ENCODE measurements at regions not wholly inside any gene's neighbourhood (a gene's known extent, or its start where the extent isn't known, plus 50 kb on each side); places are given as distances from the start of the nearest gene placed in this dataset.

DNA sequence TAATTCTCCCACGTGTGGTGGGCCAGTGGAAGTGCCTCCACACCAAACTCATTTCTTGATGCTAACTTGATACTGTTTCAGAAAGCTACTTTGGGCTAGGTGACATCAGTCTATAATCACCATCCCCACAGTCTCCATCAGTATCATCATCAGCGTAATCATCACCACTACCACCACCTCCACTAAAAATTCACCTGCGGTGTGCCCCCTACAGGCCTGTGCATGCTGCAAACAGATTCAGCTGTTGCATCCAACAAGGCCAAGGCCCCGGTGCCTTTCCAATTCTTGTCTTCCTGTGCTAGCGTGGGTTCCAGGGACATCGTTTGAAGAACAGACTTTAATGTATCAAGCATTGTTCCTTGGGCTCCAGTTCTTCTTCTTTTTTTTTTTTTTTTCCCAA, 201.3 kb upstream of the EXOC2 start:
- TF ChIP-seq, protein P1, sequence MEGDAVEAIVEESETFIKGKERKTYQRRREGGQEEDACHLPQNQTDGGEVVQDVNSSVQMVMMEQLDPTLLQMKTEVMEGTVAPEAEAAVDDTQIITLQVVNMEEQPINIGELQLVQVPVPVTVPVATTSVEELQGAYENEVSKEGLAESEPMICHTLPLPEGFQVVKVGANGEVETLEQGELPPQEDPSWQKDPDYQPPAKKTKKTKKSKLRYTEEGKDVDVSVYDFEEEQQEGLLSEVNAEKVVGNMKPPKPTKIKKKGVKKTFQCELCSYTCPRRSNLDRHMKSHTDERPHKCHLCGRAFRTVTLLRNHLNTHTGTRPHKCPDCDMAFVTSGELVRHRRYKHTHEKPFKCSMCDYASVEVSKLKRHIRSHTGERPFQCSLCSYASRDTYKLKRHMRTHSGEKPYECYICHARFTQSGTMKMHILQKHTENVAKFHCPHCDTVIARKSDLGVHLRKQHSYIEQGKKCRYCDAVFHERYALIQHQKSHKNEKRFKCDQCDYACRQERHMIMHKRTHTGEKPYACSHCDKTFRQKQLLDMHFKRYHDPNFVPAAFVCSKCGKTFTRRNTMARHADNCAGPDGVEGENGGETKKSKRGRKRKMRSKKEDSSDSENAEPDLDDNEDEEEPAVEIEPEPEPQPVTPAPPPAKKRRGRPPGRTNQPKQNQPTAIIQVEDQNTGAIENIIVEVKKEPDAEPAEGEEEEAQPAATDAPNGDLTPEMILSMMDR (IDR thresholded peaks at IDR 0.05) = no peak
- TF ChIP-seq POLR2AphosphoS5 (IDR thresholded peaks at IDR 0.05) = no peak
- no peak for TF ChIP-seq POLR2A (IDR thresholded peaks at IDR 0.05)
